Omental fat pad (tissue), 3 donors: ENCODE measurements at regions not wholly inside any gene's neighbourhood (a gene's known extent, or its start where the extent isn't known, plus 50 kb on each side); places are given as distances from the start of the nearest gene placed in this dataset.

Source experiments
- ATAC-seq: fragments of 150-250 bp; one replicate; pipeline ENCODE4 v1.9.1; 2016; ENCODE audit warnings: mild to moderate bottlenecking, moderate library complexity; ENCODE audit not compliant: low FRiP score
- DNase-seq: peaks from one replicate; pipeline ENCODE4 v3.0.0-alpha.2; 2019; ENCODE audit warnings: low spot score
- TF ChIP-seq, protein P1 (sequence below), 3 donors: fragments of 450-650 bp; IDR thresholded peaks; one replicate each; pipeline ENCODE4 v1.5.1; 2016 to 2017; ENCODE audit warnings: antibody characterized with exemption in 3 of 3, mild to moderate bottlenecking in 3 of 3, moderate library complexity in 2 of 3

DNA sequence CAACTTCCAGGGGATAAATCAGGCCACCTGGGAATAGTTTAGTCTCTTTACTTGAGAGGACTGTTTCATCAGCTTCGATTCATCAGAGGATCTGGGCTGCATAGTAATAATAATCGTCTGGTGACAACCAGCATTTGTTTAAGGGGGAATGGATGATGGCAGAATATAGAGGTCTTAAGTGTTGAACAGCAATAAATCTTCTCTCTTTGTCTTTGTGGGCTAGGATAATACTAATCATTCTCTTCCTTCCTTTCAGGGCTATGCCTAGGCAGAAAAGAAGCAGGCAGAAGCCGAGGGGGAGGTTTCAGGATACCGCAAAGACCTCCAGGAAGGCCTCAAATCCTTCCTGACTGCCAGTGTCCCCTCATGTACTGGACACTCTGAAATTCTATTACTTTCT, 150.4 kb upstream of the GAREM1 start:
- TF ChIP-seq, protein P1, sequence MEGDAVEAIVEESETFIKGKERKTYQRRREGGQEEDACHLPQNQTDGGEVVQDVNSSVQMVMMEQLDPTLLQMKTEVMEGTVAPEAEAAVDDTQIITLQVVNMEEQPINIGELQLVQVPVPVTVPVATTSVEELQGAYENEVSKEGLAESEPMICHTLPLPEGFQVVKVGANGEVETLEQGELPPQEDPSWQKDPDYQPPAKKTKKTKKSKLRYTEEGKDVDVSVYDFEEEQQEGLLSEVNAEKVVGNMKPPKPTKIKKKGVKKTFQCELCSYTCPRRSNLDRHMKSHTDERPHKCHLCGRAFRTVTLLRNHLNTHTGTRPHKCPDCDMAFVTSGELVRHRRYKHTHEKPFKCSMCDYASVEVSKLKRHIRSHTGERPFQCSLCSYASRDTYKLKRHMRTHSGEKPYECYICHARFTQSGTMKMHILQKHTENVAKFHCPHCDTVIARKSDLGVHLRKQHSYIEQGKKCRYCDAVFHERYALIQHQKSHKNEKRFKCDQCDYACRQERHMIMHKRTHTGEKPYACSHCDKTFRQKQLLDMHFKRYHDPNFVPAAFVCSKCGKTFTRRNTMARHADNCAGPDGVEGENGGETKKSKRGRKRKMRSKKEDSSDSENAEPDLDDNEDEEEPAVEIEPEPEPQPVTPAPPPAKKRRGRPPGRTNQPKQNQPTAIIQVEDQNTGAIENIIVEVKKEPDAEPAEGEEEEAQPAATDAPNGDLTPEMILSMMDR (IDR thresholded peaks at IDR 0.05) = no peak
- ATAC-seq = no peak
- DNase-seq = no peak

DNA sequence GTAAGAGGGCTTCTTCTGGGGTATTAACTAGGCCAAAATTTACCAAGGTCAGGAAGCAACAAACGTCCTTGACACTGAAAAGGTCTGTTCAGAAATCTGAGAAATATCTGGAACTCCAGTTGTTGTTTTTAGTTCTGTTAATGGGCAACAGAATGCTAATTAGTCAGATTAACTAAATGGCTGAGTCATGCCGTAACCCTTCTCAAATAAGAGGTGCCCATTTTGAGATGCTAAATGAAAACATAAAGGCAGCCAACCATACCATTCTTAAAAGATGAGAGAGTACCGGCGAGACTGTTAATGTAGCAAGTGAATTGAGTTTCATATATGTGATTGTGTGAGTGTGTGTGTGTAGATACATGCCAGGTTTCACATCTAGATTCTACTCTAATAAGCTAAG, 147.9 kb upstream of the GAREM1 start:
- no peak for ATAC-seq
- TF ChIP-seq, protein P1 (IDR thresholded peaks at IDR 0.05) = no peak
- no peak for DNase-seq

DNA sequence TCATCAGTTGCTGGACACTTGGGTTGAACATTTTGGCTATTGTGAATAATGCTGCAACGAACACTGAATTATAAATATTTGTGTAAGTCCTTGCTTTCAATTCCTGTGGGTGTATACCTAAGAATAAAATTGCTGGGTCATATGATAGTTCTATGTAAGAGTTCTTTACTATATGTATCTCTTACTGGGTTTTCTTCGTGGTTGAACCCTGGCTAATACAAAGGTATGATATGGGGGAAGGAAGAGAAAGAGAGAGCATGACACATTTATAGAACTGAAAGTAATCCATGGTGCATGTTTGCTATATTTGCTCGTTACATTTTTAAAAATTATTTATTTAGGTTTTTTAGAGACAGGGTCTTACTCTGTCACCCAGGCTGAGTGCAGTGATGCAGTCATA, 143.1 kb upstream of the GAREM1 start:
- ATAC-seq (no peak), DNase-seq (no peak)
- TF ChIP-seq, protein P1 (IDR thresholded peaks at IDR 0.05) = no peak

DNA sequence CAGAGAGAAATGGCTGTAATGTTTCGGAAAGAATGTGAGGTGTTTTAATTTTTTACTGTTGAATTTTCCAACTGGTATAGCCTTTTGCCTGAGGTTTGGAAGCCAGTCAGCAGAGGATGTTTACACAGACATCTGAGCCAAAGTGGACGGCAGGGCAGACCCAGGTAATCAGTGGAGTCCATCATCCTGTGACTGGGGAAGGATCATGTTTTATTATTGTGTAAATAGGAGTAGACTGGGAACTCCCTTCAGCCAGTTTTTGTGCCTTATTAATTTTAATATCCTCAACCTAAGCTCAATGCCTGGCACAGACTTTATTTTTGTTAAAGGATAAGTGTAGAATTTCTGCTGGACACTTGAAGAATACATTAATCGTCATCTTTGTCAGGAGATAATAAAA, 142.0 kb upstream of the GAREM1 start:
- ATAC-seq (no peak), DNase-seq (no peak)
- TF ChIP-seq, protein P1 (IDR thresholded peaks at IDR 0.05) = no peak

DNA sequence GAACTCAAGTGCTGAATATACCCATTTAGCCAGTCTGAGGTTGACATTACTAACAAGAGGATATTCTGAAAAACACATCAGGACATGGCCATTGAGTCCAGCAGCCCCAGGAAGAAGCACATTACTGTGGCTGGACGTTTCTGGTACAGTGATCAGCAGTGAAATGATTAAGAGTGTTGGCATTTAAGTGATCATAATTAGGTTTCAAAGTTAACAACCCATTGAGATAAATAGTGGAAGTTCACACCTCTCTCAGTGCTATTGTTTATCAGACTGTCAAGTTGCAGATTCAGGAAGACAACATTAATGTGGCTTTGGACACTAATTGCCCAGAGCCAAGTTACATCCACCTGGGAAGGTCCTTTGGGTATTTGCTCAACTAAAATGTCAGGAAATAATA, 139.5 kb upstream of the GAREM1 start:
- ATAC-seq = no peak
- DNase-seq = no peak
- TF ChIP-seq, protein P1 (IDR thresholded peaks at IDR 0.05) = no peak

DNA sequence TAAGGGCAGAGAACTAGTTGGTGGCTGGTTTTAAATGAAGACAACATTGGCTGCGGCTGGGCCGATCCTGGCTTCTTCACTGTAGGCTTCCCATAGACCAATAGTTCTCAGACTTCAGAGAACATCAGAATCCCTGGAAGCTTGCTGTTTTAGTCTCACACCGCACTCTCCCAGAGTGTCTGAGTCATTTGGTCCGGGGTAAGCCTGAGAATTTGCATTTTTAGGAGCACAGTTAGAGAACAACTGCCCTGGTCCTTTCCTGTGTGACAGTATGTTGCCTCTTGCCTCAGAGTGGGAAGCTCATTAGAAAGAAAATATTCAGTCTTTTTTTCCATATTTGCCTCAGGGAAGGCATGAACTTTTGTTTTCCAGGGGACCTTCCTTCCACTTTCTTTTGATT, 137.1 kb upstream of the GAREM1 start:
- no peak for DNase-seq
- TF ChIP-seq, protein P1 (IDR thresholded peaks at IDR 0.05) = no peak
- no peak for ATAC-seq

DNA sequence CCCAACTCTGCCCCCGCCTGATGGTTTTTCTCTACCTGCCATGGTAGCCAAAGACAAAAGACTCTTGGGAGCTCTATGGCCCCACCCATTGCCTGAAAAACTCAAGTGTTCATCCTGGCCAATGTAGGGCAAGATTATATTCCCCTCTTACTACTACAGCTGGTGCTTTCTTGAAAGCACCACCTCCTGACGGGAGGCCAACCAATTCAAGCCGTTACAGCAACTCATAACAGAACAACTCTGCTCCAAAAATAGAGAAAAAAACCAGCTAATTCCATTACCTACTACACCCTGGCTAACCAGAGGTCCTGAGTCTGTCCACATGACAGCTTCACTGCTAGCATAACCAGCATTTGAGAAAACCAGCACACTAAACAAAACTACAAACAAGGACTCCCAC, 127.5 kb upstream of the GAREM1 start:
- TF ChIP-seq, protein P1 (IDR thresholded peaks at IDR 0.05) = no peak
- DNase-seq (no peak), ATAC-seq (no peak)
